ENCODE measurements at regions not wholly inside any gene's neighbourhood (a gene's known extent, or its start where the extent isn't known, plus 50 kb on each side); places are given as distances from the start of the nearest gene placed in this dataset.

DNA sequence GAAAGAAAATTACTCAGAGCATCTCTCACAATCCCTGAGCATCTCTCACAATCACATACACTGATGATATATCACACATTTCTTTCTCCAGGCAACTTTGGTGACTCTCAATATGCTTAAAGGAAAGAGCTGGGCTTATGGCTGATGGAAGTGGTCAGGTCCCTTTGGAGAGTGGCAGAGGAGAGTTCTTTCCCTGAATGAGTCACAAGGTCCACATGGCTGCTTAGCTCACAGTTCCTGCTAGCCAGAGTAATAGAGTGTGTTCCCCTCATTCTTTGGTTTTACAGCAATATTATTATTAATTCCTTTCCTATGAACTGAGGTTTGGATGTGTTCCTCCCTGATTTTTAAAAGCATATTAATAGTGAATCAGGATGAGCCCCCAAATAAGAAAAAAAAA lies 287.4 kb downstream of the C7orf25 start:
- TF ChIP-seq, protein P1, sequence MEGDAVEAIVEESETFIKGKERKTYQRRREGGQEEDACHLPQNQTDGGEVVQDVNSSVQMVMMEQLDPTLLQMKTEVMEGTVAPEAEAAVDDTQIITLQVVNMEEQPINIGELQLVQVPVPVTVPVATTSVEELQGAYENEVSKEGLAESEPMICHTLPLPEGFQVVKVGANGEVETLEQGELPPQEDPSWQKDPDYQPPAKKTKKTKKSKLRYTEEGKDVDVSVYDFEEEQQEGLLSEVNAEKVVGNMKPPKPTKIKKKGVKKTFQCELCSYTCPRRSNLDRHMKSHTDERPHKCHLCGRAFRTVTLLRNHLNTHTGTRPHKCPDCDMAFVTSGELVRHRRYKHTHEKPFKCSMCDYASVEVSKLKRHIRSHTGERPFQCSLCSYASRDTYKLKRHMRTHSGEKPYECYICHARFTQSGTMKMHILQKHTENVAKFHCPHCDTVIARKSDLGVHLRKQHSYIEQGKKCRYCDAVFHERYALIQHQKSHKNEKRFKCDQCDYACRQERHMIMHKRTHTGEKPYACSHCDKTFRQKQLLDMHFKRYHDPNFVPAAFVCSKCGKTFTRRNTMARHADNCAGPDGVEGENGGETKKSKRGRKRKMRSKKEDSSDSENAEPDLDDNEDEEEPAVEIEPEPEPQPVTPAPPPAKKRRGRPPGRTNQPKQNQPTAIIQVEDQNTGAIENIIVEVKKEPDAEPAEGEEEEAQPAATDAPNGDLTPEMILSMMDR (IDR thresholded peaks at IDR 0.05), result no peak
- no peak for TF ChIP-seq POLR2A (IDR thresholded peaks at IDR 0.05)
